Daoy (cell line): ENCODE measurements at regions not wholly inside any gene's neighbourhood (a gene's known extent, or its start where the extent isn't known, plus 50 kb on each side); places are given as distances from the start of the nearest gene placed in this dataset.
A peak's percentile ranks its signal among the peaks of the same experiment; 100 is the strongest.
"Not testable (repeated sequence)": the region's sequence is repeated elsewhere in the genome, so short reads cannot be mapped to it uniquely, and the experiment has no call there.

Experiments used
- DNase-seq: peaks from one replicate; pipeline ENCODE4 v3.0.0-alpha.2; 2015; ENCODE audit warnings: low read depth

DNA sequence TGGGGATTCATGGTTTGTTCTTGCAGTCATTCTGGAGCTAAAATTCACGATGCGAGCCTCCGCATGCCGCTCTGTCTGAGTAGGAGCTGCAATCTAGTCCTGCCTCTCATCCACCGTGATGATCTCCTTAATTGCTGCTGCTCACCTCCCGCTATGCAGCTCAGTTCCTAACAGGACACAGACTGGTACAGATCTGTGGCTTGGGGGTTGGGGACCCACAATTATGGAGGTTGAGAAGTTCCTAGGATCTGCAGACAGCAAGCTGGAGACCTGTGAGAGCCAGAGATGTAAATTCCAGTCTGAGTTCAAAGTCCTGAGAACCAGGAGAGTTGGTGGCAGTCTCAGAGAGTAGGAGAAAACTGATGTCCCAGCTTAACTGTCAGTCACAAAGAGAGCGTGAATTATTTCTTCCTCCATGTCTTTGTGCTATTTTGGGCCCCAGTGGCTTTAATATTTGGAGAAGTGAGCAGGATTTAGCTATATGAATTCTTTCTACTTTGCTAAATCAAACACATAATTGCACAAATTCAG, 378.7 kb upstream of the MAN1A1 start:
- DNase-seq, result no peak

- no peak for DNase-seq
Observed at GRCh38 chr6:119727504-119728219, 378.1 kb upstream of the MAN1A1 start.

- DNase-seq, result not testable (repeated sequence)
Observed at GRCh38 chr6:119726912-119727311, 377.4 kb upstream of the MAN1A1 start.

- no peak for DNase-seq
Observed at GRCh38 chr6:119726086-119726485, 376.5 kb upstream of the MAN1A1 start.

GRCh38 chr6:119720160-119720559, 370.6 kb upstream of the MAN1A1 start:
- DNase-seq, result no peak

DNA sequence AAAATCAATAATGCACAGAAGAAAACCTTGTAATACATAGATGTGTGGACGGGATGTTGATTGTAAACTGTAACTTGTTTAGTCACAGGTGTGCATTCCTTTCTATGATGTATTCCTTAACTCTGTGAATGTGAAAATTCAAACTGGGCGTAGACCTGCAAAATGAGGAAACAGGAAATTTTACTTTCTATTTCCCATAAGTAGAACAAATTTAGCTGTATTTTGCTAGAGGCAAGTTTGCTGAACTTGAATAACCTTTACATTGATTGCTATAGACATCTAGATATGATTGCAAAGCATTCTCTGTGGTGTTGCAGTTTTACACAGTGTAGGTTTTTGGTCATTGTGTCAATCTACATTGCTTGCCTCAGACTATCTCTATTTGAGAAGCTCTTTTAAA, 368.4 kb upstream of the MAN1A1 start:
- no peak for DNase-seq

DNA sequence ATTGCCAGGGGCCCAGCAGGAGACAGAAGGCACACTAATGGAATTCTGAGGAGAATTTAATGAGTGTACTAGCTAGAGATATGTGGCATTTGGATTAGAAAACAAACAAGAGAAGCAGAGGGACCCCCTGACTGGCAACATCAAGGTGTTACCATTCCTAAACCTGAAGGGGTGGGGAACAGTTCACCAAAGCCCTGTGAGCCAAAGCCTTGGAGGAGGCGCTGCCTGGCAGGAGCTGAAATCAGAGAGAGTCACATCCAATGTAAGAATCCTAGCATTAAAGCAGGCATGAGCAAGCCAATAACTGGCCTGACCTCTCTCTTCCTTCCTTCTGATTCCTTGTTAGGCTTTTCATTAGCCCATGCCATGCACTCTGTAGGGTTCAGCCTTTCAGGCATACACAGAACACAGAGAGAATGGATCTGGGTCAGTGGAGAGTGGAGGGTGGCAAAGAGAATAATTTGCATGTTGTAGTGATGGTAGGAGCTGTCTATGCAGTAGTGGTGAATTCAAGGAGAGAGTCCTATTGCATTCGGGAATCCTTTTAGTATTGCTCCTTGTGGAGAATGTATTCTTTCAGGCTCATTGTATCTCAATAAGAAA, 367.2 kb upstream of the MAN1A1 start:
- no peak for DNase-seq

DNA sequence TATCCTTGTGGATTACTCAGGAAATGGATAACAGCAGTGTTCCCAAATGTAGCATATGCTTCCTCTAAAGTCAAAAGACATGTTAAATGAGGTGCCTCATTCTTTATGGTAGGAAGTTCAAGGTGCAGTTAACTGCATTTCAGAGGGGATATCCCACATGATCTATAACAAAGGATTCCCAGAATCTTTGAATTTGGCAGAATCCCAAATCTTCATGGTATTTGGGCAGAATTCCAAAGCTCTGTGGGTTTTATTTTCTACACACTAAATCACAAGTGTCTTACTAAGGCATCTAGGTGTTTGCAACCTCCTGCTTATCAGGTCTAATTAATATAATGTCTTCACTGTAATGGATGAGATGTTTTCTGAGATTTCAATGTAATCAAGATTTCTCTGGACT, 364.3 kb upstream of the MAN1A1 start:
- no peak for DNase-seq

GRCh38 chr6:119686644-119687043, 337.1 kb upstream of the MAN1A1 start:
- DNase-seq, result no peak

GRCh38 chr6:119686240-119686639, 336.7 kb upstream of the MAN1A1 start:
- DNase-seq, result no peak

DNA sequence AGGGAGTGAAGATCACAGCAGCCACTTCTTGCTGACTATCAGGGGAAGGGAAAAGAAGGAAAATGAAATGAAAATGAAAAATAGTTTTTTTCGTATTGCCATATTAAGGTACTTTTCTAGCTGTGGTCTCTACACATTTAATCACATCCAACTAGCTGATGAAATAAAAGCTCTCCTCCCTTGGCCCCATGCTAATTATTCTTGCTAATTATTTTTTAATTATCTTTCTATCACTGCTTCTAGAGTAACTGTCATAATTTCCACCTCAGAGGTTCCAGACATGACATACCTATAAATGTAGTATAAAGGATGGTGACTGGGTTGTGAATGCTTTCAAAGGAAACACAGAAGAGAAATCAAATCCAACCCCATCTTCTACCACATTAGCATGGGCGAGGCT, 334.1 kb upstream of the MAN1A1 start:
- no peak for DNase-seq

GRCh38 chr6:119683031-119683430, 333.5 kb upstream of the MAN1A1 start:
- peak; percentile 8 for DNase-seq

GRCh38 chr6:119678961-119679360, 329.4 kb upstream of the MAN1A1 start:
- DNase-seq, result no peak

DNA sequence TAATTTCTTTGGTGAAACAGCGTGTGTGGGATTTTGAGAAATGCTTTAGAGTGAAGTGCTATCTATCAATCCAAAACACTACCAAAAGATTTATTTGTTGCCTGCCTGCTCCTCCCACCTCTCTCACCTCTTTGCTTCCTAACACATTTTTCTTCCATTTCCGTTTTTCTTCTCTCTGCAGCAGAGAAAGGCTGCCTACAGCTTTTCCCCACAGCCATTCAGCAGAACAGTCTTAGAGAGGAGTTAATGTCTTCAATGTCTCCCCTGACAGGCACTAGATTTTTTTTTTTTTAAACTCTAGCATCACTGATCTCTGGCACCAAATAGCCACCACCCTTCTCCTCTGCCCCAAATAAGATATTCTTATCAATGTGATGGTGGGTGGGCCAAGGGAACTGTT, 327.8 kb upstream of the MAN1A1 start:
- DNase-seq, result no peak

DNA sequence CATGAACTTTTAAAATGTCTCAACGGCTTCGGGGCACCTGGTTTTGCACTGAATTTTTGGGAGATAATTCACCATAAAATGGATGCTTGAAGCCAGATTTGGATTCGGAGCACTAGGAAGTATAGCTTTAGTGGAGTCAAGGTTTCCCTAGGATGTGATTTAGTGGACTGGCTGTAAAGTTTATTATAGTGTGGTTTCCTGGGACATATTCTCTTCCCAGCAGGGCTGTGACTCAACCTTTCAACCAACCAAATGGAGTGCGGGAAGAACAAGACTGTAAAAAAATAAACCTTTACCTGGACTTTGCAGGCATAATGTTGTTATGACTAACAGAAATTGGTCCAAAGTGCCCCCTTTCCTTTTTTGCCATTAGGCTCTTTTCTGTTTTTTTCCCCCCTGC, 327.4 kb upstream of the MAN1A1 start:
- peak; percentile 51 for DNase-seq

DNA sequence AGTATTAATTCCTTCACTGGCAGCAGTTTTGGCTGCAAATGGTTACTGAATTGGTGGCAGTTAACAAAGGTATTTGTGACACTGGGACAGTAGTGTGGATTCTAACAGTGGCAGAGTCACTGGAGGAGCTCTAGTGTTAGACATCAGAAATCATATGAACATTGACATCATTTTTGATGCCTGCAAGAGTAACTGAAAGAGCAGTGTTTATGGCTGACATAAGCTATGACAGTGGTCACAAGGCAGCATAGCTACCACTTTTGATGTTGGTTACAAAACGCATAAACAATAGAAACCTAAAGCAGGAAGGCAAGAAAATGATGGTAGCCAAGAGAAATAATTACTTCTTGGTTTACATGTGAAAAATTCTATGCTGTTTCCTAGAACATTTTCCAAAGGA, 326.7 kb upstream of the MAN1A1 start:
- no peak for DNase-seq

DNA sequence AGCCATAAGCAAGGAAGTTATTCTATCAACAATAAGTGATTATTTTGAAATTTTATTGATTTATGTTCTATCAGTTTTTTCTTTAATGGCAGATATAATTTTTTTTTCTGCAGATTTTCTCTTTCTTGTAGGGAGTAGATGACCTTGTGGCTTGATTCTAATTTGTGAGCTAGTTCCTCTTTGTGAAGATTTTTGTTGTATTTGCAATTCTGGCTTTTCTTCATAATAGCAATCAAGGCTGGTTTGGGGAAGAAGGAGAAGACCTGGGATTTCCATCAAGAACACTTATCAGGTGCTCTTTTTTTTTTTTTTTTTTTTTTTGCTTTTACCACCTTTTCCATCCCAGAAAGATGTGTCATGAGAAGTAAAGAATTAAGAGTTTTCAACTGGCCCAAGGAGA, 324.2 kb upstream of the MAN1A1 start:
- DNase-seq, result no peak

DNA sequence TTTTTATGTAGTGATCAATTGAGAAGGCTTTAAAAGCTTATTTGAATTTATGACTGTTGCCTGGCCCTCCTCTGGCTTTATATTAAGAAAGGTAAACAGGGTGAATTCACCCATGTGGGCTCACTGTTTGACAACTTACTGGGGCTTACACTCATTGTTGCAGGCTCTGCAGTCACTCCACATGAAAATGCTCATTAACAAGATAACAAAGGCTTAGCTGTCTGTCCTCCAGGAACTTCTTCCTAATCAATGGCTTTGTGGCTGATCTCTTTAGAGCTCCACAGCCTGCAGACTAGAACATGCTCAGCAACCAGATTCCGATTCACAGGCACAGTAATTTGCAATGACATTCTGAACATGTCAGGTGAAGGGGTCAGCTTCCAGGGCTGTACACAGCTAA, 323.2 kb upstream of the MAN1A1 start:
- no peak for DNase-seq

DNA sequence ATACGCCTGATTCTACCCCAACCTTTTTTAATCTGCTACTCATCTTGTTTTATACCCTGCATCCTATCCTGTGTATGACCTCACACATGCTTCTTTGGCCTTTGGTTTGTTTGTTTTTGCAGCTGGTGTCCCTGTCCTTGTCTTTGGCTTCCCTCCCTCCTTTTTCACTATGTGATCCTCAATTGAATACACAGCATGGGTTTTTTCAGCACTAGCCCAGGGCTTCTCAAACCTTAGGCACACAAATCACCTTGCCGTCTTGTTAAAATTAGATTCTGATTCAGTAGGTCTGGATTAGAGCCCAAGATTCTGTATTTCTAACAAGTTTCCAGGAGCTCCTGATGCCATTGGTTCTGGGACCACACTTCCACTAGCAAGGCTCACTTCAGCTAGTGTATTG, 321.5 kb upstream of the MAN1A1 start:
- DNase-seq, result no peak

- DNase-seq, result no peak
Observed at GRCh38 chr6:119669221-119669620, 319.7 kb upstream of the MAN1A1 start.

GRCh38 chr6:119665432-119665831, 315.9 kb upstream of the MAN1A1 start:
- not testable (repeated sequence) for DNase-seq

- no peak for DNase-seq
Observed at GRCh38 chr6:119661628-119662027, 312.1 kb upstream of the MAN1A1 start.

DNA sequence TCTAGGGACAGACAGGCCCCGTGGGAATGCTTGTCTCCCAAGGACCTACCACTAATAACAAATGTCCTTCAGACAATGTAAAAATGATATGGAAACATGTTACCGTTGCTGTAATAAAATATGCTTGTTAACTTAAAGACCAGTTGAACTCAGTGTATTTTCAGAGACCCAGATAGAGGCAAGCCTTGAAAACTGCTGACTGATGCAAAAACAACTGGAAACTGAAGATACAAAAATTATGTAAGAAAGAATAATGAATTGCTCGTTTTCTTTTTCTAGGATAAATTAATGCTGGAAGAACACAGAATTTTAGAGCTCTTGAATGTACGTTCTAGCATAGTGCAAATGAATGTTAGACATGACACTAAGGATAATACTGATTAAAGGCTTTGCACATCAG, 311.5 kb upstream of the MAN1A1 start:
- DNase-seq, result no peak

DNA sequence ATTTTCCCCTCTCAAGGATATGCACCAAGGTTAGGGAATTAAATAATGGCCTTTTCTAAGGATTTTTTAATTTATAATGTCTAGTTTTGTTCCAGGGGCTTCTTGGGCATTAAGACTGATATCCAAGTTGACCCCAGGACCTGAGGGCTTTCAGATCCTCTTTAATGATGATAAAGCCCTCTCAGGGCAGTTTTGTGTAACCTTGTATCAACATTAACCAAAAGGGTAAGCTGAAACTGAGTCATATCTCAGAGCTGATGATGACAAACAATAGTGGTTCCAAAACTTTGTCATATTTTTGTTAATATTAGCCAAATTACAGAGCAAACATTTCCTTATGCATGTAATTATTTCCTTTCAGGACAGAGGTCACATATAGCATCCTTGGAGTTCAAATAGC, 309.4 kb upstream of the MAN1A1 start:
- no peak for DNase-seq
